Tibial nerve (tissue), 4 donors: ENCODE measurements at regions not wholly inside any gene's neighbourhood (a gene's known extent, or its start where the extent isn't known, plus 50 kb on each side); places are given as distances from the start of the nearest gene placed in this dataset.

Experiments
- EP300 ChIP-seq, 2 donors: sonication (generic); formaldehyde crosslinking; IDR thresholded peaks; one replicate each; pipeline ENCODE4 v1.6.1; 2017; ENCODE audit warnings: antibody characterized with exemption in 2 of 2, mild to moderate bottlenecking in 1 of 2
- TF ChIP-seq, protein P1 (sequence below), 5 experiments: fragments of 200-600 bp in 3 of 5; fragments of 450-650 bp in 2 of 5; sonication (generic) in 3 of 5; IDR thresholded peaks; one replicate each; pipeline ENCODE4 v1.5.1; 2016 to 2019; ENCODE audit warnings: antibody characterized with exemption in 5 of 5, mild to moderate bottlenecking in 3 of 5, moderate library complexity in 2 of 5

GRCh38 chr12:90015228-90015627, 306.6 kb upstream of the ATP2B1 start:
- TF ChIP-seq, protein P1, sequence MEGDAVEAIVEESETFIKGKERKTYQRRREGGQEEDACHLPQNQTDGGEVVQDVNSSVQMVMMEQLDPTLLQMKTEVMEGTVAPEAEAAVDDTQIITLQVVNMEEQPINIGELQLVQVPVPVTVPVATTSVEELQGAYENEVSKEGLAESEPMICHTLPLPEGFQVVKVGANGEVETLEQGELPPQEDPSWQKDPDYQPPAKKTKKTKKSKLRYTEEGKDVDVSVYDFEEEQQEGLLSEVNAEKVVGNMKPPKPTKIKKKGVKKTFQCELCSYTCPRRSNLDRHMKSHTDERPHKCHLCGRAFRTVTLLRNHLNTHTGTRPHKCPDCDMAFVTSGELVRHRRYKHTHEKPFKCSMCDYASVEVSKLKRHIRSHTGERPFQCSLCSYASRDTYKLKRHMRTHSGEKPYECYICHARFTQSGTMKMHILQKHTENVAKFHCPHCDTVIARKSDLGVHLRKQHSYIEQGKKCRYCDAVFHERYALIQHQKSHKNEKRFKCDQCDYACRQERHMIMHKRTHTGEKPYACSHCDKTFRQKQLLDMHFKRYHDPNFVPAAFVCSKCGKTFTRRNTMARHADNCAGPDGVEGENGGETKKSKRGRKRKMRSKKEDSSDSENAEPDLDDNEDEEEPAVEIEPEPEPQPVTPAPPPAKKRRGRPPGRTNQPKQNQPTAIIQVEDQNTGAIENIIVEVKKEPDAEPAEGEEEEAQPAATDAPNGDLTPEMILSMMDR (IDR thresholded peaks at IDR 0.05) = no peak
- TF ChIP-seq EP300 (IDR thresholded peaks at IDR 0.05) = no peak
